ENCODE measurements at regions not wholly inside any gene's neighbourhood (a gene's known extent, or its start where the extent isn't known, plus 50 kb on each side); places are given as distances from the start of the nearest gene placed in this dataset.
"Not testable (repeated sequence)": the region's sequence is repeated elsewhere in the genome, so short reads cannot be mapped to it uniquely, and the experiment has no call there.

DNA sequence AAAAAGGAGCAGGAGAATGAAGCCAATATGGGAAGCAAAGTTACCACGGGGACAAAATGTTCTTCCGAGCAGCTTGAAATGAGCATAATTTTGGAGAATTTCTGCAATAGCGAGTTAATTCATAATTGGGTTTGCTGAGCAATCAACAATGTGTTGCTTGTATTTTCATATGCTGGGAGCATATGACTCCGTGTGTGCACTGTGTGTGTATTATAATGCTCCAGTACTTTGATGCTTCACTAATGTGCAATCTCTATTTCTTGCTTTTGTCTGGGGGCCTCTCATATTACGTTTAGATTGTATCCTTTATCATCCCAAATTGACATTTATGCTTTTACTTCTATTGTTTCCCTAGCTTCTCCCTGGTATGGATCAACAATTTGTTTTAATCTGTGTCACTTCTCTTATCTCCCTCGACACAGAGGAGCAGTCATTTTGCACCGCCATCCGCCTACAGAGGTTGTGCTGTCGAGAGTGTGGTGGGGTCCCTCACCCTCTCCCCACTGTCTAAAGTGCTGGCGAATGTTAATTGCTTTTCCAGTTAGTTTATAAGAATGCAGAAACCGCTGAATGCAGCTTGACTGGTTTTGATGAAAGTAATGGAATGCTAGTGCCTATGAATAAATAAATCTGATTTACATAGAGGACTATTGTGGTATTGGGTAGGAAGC is 372.5 kb upstream of the WWC1 start:
- H3K27me3 ChIP-seq (ENCODE audit: control insufficient read depth, insufficient read depth, low read length): no peaks in the 10 kb centered on the region
- no peak for DNase-seq
- H3K36me3 ChIP-seq (replicated peaks; ENCODE audit: control insufficient read depth, insufficient read depth, low read length): no peaks in the 10 kb centered on the region

DNA sequence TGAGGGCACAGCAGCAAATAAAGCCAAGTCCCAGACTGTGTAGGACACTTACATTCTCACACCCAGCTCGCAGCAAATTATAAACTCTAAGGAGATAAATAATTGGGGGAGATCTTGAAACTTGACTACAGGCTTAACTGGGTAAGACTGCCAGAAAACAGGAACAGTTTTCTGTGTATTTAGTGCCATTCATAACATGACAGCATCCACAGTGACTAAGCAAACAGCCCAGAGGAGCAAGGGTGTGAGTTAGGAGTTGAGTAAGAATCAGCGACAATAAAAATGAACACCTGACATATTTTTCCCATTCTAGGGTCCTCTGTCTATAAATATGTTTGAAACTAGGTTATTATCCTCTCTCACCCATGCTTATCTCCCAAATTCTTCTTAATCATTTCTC is 370.9 kb upstream of the WWC1 start:
- Histone ChIP-seq H3K36me3 (replicated peaks; ENCODE audit: control insufficient read depth, insufficient read depth, low read length) (no peaks in the 10 kb centered on the region), H3K27me3 (ENCODE audit: control insufficient read depth, insufficient read depth, low read length) (no peaks in the 10 kb centered on the region), H3K4me3 (ENCODE audit: insufficient read depth, low read depth, low read length) (no peak overlapping the region)
- no peak for DNase-seq

More for the DNA sequence above, 372.5 kb upstream of the WWC1 start:
- no peak overlapping the region for H3K4me3 ChIP-seq (ENCODE audit: insufficient read depth, low read depth, low read length)

- Histone ChIP-seq H3K36me3 (replicated peaks; ENCODE audit: control insufficient read depth, insufficient read depth, low read length) (no peaks in the 10 kb centered on the region), H3K4me3 (ENCODE audit: insufficient read depth, low read depth, low read length) (no peak overlapping the region), H3K27me3 (ENCODE audit: control insufficient read depth, insufficient read depth, low read length) (no peaks in the 10 kb centered on the region)
- no peak for DNase-seq
These were observed 369.6 kb upstream of the WWC1 start for GRCh38 chr5:167921796-167922195.

- DNase-seq: no peak
- Histone ChIP-seq H3K27me3 (ENCODE audit: control insufficient read depth, insufficient read depth, low read length) (no peaks in the 10 kb centered on the region), H3K36me3 (replicated peaks; ENCODE audit: control insufficient read depth, insufficient read depth, low read length) (no peaks in the 10 kb centered on the region), H3K4me3 (ENCODE audit: insufficient read depth, low read depth, low read length) (no peak overlapping the region)
These were observed 368.0 kb upstream of the WWC1 start for GRCh38 chr5:167923396-167923795.

DNA sequence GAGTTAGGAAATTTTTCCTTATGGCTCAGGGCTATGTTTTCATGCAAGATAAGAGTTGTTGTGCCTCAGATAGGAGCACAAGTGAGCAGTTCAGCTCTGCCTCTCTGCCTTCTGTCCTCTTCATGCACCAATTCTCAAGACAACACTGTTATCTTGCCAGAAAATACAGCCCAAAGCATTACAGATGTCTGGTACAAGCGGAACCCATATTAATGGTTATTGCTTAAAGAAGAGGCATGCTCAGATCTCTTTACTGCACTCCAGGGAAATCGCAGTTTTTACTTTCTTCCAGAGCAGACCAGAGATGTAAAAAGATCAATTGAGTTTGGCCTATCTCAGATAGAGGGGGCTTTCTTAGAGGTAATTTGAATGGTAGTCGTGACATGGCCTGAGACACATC is 361.6 kb upstream of the WWC1 start:
- H3K36me3 ChIP-seq (replicated peaks; ENCODE audit: control insufficient read depth, insufficient read depth, low read length): no peaks in the 10 kb centered on the region

DNA sequence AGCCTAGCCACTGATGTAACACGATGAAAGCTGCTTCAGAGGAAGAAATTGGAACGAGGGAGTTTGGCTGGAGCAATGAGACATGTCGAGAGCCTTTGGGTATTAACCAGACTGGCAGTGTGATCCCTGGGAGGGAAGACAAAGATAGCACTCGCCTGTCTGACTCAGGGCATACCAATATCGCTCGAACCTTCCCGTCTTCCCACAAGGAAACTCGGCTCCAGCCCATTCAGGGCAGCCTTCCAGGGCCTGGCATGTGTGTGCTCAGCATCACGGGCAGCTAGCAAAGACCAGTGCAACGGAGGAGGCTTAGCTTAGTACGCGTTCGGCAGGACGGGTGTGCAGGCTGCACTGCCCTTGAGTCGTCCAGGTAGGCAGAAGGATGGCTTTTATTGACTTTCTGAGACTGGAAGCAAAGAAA is 356.9 kb upstream of the WWC1 start:
- DNase-seq: no peak
- Histone ChIP-seq H3K4me3 (ENCODE audit: insufficient read depth, low read depth, low read length) (no peak overlapping the region), H3K27me3 (ENCODE audit: control insufficient read depth, insufficient read depth, low read length) (no peaks in the 10 kb centered on the region), H3K36me3 (replicated peaks; ENCODE audit: control insufficient read depth, insufficient read depth, low read length) (no peaks in the 10 kb centered on the region)

More for the DNA sequence above, 361.6 kb upstream of the WWC1 start:
- Histone ChIP-seq H3K4me3 (ENCODE audit: insufficient read depth, low read depth, low read length) (no peak overlapping the region), H3K27me3 (ENCODE audit: control insufficient read depth, insufficient read depth, low read length) (no peaks in the 10 kb centered on the region)
- no peak for DNase-seq

GRCh38 chr5:167936022-167936421 is 355.4 kb upstream of the WWC1 start:
- Histone ChIP-seq H3K36me3 (replicated peaks; ENCODE audit: control insufficient read depth, insufficient read depth, low read length) (no peaks in the 10 kb centered on the region), H3K27me3 (ENCODE audit: control insufficient read depth, insufficient read depth, low read length) (no peaks in the 10 kb centered on the region), H3K4me3 (ENCODE audit: insufficient read depth, low read depth, low read length) (no peak overlapping the region)
- no peak for DNase-seq

DNA sequence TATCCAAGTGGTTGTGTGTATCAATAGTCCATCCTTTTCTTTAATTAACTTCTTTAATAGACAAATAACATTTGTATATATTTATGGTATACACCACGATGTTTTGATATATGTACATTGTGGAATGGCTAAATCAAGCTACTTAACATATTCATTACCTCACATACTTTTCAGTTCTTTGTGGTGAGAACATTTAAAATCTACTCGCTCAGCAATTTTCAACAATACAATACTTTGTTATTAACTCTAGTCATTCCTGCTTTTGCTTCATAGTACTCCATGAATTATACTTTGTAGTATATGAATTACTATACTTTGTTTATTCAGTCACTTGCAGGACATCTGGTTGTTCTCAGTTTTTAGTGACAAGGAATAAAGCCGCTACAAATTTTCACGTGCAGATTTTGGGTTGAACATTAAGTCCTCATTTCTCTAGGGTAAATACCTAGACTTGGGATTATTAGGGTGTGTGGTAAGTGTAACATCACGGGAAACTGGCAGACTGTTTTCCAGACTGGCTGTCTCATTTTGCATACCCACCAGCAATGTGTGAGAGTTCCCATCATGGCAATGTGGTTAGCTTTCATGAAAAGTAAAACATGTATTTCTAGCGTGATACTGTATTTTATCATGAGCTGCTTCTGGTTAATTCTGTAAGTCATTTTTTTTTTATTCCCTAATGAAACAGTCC is 354.4 kb upstream of the WWC1 start:
- Histone ChIP-seq H3K4me3 (ENCODE audit: insufficient read depth, low read depth, low read length) (no peak overlapping the region), H3K27me3 (ENCODE audit: control insufficient read depth, insufficient read depth, low read length) (no peaks in the 10 kb centered on the region), H3K36me3 (replicated peaks; ENCODE audit: control insufficient read depth, insufficient read depth, low read length) (no peaks in the 10 kb centered on the region)
- no peak for DNase-seq

DNA sequence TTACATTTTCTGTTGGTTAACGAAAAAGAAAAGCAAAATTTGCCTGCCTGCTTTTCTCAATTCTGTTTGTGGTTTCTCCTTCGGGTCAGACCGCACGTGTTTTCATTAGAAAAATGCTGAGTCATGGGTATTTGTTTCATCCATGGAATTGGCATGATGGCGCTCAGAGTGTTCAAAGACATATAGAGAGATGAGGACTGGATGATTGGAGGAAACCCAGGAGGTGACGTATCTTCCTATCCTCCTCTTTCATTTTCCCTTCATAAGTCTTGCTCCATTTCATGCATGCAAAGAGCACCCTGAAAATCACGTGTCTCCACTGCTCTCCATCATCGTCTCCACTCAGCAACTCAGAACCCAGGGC is 353.8 kb upstream of the WWC1 start:
- no peak for DNase-seq
- Histone ChIP-seq H3K27me3 (ENCODE audit: control insufficient read depth, insufficient read depth, low read length) (no peaks in the 10 kb centered on the region), H3K36me3 (replicated peaks; ENCODE audit: control insufficient read depth, insufficient read depth, low read length) (no peaks in the 10 kb centered on the region), H3K4me3 (ENCODE audit: insufficient read depth, low read depth, low read length) (no peak overlapping the region)

GRCh38 chr5:167939686-167940085 is 351.8 kb upstream of the WWC1 start:
- no peak for DNase-seq
- Histone ChIP-seq H3K36me3 (replicated peaks; ENCODE audit: control insufficient read depth, insufficient read depth, low read length) (no peaks in the 10 kb centered on the region), H3K27me3 (ENCODE audit: control insufficient read depth, insufficient read depth, low read length) (no peaks in the 10 kb centered on the region), H3K4me3 (ENCODE audit: insufficient read depth, low read depth, low read length) (no peak overlapping the region)

- Histone ChIP-seq H3K36me3 (replicated peaks; ENCODE audit: control insufficient read depth, insufficient read depth, low read length) (no peaks in the 10 kb centered on the region), H3K4me3 (ENCODE audit: insufficient read depth, low read depth, low read length) (no peak overlapping the region), H3K27me3 (ENCODE audit: control insufficient read depth, insufficient read depth, low read length) (no peaks in the 10 kb centered on the region)
- no peak for DNase-seq
These were observed 350.5 kb upstream of the WWC1 start for GRCh38 chr5:167940911-167941310.

GRCh38 chr5:167941556-167941955 is 349.9 kb upstream of the WWC1 start:
- not testable (repeated sequence) for H3K27me3 ChIP-seq (ENCODE audit: control insufficient read depth, insufficient read depth, low read length); H3K4me3 ChIP-seq (ENCODE audit: insufficient read depth, low read depth, low read length); H3K36me3 ChIP-seq (replicated peaks; ENCODE audit: control insufficient read depth, insufficient read depth, low read length); DNase-seq

GRCh38 chr5:167943343-167943742 is 348.1 kb upstream of the WWC1 start:
- H3K36me3 ChIP-seq (replicated peaks; ENCODE audit: control insufficient read depth, insufficient read depth, low read length): no peaks in the 10 kb centered on the region
- no peak for DNase-seq
- no peak overlapping the region for H3K4me3 ChIP-seq (ENCODE audit: insufficient read depth, low read depth, low read length)
- H3K27me3 ChIP-seq (ENCODE audit: control insufficient read depth, insufficient read depth, low read length): no peaks in the 10 kb centered on the region

DNA sequence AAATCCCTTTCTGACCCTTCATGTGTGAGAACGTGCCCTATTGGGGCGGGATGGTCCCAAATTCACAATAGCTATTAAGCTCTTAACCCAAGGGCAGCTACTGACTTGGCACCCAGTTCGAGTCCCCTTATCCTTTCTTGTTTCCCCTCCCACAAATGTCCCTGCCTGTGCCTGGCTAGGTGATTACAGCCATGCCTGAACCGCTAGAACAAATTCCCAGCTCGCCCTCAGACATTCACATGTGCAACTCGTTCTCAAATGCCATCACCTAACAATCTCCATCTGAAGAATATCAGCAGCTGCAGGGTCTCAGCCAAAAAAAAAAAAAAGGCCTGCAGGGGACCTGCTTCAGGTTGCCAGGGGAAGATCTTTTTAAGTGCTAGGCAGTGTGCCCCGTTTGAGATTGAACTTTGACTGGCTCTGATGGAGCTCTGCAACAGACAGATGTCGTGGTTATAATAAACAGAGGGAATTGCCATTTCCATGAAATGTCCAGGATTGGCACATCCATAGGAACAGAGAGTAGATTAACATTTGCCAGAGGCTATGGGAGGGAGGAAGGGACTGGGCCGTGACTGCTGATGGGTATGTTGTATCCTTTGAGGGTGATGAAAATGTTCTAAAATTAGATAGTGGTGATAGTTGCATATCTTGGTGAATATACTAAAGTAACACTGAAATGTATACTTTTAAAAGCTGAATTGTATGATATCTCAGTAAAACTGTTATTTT is 347.2 kb upstream of the WWC1 start:
- Histone ChIP-seq H3K36me3 (replicated peaks; ENCODE audit: control insufficient read depth, insufficient read depth, low read length) (no peaks in the 10 kb centered on the region), H3K4me3 (ENCODE audit: insufficient read depth, low read depth, low read length) (no peak overlapping the region), H3K27me3 (ENCODE audit: control insufficient read depth, insufficient read depth, low read length) (no peaks in the 10 kb centered on the region)
- no peak for DNase-seq
